ENCODE measurements at regions not wholly inside any gene's neighbourhood (a gene's known extent, or its start where the extent isn't known, plus 50 kb on each side); places are given as distances from the start of the nearest gene placed in this dataset.
"Not testable (repeated sequence)": the region's sequence is repeated elsewhere in the genome, so short reads cannot be mapped to it uniquely, and the experiment has no call there.

DNA sequence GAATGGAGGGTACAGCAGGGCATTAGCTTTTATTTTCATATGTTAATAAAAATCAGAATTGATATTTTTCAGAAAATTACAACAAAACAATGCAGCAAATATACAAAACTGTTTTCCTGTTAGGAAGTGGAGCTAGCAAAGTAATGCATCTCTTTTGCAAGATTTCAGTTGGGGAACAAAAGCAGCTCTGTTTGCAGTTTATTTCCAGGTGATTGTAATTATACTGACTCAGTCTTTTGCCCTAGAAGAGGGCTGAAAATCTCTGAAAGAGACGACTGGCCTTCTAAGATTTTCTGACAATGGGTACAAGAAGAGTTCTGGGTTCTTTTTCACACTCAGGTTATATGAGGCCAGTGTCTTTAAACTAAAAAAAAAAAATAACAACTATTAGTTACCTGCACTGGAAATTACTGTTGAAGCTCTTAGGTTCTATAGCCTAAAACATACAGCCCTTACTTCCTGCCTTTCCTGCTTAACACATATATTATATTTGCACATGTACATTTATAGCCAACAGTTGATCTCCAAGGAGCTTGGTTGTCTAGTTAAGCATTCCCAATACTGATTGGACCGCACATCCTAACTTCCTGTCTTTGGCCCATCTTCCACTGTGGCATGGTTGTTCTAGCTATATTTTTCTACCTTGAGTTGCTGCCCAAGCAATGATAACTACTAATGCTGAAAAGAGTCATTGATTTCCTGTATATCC is 199.1 kb upstream of the KRR1 start:
- intact Hi-C loops (cut with micrococcal nuclease), result no loop called here

DNA sequence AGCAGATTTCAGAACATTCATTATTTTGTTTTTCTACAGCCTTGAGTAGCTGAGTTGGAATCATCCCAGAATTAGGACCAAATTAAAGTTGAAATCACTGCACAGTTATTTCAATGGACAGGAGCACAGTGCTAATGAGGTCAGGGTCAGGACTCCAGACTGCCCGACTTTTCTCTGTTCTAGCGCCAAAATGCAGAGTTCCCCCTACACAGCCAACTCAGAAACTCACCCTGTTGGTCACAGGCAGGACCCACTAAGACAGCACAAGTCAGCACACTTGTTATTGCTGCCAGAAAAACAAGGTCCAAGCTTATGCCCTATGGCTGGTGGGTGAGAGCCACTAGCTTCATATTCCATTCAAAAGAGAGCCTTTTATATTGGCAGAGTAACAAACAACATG is 198.1 kb upstream of the KRR1 start:
- intact Hi-C loops (cut with micrococcal nuclease), result no loop called here

DNA sequence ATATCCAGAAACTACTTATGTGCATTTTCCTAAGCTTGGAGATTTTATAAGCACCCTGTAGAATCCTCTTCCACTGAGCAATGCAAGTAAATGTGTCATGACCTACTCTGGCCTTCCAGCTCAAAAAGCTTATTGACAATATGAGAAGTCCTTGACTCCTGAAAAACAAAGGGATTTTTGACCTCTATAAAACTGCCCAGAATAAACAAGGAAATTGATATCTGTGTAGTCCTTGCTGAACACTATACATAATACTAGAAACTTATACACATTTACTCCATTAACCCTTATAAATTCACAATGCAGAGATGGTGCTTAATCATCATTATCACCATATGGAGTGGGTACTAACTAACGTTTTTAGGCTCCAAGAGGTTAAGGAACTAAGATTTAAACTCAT is 197.4 kb upstream of the KRR1 start:
- intact Hi-C loops (cut with micrococcal nuclease), result no loop called here

DNA sequence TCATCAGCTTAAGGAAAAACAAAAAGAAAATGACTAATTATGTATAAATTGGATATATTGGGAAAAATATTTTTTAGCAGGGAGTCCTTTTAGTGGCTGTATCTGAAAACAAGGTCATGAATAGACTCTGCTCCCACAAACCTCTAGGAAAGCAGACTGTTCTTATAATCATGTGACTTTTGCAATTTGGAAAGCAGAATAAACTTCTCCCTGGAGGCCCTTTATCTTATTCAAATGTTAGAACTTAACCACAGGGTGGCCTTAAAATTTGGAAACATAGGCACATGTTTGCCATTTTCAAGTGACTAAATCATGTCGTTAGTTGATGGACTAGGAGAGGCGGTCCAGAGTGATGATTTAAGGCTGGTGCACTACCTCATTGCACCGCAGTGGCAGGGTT is 196.6 kb upstream of the KRR1 start:
- intact Hi-C loops (cut with micrococcal nuclease), result no loop called here

DNA sequence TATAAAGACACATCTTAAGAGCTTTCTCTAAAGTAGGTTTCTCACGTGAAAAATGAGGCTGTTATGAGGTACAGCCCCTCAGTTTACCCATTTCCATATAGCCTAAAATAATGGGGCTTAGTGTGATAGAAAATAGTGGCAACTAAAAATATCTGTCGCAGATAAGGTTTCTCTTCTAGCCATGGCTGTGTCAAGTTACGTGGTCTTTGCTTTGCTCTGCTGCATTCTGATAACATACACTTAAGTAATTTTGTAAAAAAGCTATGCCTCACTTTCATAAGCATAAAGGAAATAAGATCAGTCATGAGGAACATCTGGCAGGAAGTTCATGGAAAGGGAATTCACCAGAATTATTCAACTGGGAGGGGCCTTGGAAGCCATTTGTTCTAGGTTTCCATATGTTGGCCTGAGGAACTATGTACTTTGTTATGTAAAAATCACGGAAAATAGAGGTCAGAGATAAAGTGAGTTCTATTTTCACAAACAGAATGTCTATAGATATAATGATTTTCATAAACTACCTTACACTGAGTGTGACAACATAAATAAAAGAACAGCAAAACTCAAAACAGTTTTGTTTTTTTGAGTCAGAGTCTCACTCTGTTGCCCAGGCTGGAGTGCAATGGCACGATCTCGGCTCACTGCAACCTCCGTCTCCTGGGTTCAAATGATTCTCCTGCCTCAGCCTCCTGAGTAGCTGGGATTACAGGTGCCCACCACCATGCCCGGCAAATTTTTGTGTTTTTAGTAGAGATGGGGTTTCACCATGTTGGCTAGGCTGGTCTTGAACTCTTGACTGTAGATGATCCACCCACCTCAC is 195.6 kb upstream of the KRR1 start:
- intact Hi-C loops (cut with micrococcal nuclease), result no loop called here

DNA sequence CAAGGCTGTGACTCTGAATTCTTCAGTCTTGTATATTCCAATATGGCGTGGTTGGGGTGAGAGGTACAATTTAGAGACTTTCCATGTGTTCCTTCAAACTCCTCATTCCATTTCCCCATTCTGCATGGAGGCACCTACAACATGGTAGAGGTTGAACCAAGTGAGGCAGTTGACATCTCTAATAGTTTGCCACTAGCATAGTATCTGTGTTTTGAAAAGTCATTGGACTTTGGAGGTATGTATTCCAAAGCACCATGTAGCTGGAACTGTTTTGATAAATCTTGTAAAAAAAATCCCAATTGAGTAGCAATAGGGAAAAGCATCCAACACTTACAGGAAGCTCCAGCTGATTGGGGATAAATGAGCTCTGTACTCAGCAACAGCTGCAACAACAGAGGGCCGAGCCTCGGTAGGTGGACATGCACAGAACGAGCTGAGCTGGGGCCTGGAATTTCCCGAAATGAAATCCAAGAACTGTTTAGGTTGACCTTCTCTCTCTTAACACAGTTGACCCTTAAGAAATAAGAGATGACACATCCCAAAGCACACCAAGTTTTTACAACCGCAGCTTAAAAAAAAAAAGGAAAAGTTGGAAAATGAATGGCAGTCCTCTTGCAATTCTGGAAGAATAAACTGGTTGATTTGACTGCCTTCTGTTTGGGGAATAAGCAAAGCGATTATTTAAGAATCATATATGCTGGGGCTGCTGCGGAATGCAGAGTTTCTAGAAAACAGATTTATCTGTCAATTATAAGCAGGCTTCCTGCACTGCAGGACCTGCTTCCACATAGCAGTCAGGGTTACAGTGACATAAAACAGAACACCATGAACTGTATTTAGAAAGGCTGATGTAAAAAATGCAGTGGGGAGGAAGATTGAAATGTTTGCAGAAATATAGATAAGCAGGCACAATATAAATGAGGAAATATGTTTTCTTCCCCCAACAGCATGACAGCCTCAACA is 194.6 kb upstream of the KRR1 start:
- intact Hi-C loops (cut with micrococcal nuclease), result no loop called here

DNA sequence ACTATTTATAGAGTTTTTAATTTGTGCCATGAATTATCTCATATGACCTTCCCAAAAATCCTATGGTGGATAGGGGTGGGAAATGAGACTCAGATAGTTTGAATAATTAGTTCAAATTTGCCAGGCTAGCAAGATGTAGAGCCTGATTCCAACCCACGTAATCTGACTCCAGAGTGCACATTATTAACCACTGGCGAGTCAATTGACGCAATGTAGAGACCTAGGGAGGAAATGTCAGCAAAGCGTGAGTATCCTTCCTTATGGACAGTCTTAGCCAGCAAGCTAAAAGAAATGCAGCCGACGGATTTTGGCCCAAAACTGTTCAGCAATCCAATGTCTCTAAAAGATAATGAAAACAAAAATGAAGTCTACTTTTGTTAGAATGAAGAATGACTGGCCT is 193.3 kb upstream of the KRR1 start:
- intact Hi-C loops (cut with micrococcal nuclease), result no loop called here

DNA sequence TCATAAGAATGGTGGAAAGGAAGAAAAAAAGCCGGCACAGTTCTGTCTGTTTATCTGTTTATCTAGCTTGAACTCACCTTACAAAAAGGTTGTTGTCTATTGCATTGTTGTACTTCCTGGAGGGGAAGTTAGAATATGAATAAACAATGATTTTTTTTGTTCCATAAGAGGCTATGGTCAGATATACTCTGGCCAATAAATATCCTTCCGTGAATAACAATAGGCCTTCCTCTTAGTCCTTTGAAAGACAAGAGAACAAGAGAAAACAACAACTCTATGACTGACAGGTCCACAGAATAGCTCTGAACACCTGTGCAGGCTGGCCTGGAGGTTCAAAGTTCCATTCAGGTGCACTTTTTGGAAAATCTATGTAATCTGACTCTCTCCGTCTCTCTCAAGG is 192.8 kb upstream of the KRR1 start:
- intact Hi-C loops (cut with micrococcal nuclease), result no loop called here

DNA sequence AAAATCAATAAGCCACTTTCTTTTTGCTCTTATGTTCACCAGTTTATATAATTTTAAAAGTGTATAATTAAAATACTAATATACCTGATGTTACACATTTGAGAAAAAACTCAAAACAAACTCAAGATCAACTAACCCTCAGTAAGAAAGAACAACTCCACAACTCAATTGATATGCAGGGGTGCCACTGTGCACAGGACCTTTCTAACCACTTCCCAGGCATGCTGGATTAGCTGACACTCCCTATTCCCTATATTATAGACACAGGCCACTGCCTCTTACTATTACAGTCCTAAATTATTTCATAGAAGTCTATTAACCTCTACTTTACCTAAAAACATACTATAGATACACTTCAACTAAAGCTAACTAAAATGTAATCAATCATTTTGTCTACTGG is 191.7 kb upstream of the KRR1 start:
- intact Hi-C loops (cut with micrococcal nuclease), result no loop called here

DNA sequence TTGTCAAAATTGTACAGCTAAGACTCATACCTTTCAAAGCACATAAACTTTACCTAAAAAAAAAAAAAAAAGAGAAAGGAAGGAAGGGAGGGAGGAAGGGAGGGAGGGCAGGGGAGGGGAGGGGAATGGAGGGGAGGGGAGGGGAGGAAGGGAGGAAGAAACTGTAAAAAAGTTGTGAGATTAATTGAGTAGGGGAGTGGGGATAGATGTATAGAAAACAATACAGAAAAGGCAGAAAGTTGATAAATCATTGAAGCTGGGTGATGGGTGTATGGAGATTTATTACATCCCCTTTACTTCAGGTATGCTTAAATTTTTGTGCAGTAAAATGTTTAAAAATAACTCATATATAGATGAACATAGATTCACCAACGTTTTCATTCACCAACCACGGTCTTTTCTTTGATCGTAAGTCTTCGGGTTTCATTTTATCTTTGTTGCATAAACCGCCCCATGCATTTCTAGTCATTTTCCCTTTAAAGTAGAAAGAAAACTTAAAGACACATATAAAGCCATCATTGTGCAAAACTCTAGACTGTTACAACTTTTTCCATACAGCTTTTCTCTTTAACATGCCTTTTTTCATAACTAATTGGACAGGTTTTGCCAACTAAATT is 191.2 kb upstream of the KRR1 start:
- intact Hi-C loops (cut with micrococcal nuclease), result no loop called here

DNA sequence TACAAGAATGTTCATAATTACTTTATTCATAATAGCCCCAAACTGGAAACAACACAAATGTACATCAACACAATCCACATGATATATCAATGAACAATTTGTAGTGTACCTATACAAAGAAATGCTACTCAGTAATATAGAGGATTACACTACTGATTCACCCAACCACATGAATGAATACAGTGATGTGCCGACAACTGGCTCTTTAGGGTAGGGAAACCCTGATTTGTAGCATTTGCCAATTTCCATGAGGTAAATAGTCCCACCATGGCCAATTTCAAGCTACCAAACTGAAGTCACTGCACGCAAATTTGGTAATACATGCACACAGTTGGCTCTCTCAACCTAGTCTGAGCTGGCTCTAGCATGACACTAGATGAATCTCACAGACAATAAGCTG is 190.4 kb upstream of the KRR1 start:
- intact Hi-C loops (cut with micrococcal nuclease), result no loop called here

DNA sequence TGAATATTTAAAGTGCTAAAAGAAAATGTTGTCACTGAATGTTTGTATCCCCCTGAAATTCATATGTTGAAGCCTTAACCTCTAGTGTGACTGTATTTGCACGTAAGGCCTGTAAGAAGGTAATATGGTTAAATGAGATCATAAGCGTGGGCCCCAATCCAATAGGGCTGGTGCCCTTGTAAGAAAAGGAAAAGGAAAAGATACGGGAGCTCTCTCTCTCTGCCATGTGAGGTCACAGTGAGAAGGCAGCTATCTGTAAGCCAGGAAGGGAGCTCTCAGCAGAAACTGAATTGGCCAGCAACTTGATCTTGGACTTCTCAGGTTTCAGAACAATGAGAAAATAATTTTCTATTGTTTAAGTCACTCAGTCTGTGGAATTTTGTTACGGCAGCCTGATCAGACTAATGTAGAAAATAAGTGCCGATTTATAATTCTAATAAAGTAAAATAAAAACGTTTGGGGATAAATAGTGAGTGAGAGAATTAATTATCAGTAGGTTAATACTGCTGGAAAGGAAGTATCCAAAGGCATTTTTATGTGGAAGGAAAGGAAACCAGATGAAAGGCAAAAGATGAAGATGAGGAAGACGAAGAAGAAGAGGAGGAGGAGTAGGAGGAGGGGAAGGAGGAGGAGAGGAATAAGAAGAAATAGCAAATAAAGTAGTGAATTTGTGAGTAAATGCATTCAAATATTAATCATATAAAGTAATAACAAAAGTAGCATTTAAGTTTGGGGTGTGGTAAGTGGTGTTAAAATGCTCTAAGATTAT is 188.5 kb upstream of the KRR1 start:
- intact Hi-C loops (cut with micrococcal nuclease), result no loop called here

DNA sequence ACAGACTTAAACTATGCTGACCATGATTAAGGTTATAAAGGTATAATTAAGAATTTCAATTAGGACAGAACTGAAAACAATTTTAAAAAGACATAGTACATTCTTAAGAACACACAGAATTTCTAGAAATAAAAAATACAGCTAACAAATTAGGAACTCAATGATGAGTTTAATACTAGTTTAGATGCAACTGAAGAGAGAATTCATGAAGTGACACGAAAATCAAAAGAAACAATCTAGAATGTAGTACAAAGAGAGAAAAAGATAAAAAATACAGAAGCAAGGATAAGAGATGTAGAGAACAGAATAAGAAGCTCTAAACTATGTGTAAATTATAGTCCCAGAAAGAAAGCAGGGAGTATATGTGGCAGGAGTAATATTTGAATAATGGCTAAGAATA is 187.8 kb upstream of the KRR1 start:
- intact Hi-C loops (cut with micrococcal nuclease), result no loop called here

DNA sequence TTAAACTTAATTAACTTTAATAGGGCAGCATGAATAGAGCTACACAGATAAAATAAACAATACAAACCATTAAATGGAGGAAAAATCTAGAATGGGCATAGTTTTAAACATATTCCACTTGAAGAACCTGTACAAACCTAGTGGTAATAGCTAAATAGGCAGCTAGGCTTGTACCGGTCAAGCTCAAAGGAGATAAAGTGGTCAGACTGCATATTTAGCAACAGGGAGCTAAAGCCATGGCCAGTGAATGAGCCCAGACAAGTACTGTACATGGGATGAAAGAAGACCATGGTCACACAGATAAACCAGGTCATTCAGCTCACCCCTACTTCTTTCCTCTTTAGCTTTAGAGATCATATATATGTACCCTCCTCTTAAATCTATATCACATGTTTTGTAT is 186.6 kb upstream of the KRR1 start:
- intact Hi-C loops (cut with micrococcal nuclease), result no loop called here

DNA sequence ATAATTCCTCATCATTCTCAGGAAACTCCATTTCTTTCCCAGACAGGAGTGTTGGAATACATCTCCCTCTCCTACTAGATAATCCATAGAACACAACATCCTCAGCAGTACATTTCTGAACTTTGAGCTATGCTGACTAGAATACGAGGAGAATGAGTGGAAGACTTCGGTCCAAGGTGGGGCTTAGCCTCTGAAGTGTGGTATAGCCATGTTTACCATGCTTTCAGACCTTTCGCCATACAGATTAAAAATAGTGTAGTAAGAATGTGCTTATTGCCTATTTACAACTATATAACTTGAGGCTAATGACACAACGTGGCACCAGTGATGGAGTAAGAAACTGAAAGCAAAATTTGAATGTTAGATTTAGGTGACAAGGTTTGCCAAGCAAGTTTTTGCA is 184.5 kb upstream of the KRR1 start:
- intact Hi-C loops (cut with micrococcal nuclease), result no loop called here

DNA sequence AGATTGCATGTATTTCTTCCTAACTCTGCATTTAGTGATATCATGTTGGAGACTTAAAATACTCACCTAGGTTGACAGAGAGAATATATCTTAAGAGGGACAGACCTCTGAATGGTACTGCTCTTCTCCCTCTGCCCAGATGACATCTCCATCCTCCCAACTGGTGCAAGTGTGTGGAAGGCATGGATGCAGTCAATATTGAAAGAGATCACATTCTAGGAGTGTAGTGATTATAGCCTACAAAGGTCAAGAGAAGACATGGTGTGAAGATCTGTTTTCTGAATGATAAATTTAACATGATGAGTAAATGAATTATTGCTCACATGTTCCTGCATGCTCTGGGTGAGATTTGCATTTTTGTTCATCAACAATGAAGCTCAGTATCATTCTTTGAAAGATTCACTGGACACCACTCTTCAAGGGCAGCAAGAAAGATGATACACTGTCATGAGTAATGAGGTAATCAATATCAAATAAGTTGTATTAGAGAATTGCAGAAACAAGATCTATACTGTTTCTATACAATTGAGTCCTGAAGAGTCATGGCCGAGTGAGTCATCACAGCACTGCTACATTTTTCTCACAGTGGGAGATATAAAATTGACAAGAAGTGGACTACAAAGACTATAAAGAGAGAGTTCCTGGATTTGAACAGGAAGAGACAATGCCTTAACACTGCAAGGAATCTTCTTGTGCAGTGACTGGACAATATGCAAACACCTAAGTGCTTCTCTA is 183.3 kb upstream of the KRR1 start:
- intact Hi-C loops (cut with micrococcal nuclease), result no loop called here

DNA sequence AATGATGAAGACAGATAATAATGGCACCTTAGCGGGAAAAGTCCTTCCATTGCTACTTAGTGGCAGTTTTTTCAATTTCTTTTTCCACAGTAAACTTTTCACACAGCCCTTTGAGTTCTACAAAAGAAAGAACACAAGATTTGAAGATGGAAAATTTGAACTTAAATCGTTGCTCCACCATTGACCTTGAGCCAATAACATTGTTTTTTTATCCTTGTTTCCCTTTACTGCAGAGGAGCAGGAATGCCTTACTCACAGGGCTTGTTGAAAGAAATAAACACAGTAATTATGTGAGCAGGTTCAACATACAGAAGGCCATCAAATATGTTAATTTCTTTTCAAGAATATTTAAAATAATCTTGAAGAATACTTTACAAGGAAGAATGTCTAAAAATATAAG is 181.5 kb upstream of the KRR1 start:
- intact Hi-C loops (cut with micrococcal nuclease), result no loop called here

DNA sequence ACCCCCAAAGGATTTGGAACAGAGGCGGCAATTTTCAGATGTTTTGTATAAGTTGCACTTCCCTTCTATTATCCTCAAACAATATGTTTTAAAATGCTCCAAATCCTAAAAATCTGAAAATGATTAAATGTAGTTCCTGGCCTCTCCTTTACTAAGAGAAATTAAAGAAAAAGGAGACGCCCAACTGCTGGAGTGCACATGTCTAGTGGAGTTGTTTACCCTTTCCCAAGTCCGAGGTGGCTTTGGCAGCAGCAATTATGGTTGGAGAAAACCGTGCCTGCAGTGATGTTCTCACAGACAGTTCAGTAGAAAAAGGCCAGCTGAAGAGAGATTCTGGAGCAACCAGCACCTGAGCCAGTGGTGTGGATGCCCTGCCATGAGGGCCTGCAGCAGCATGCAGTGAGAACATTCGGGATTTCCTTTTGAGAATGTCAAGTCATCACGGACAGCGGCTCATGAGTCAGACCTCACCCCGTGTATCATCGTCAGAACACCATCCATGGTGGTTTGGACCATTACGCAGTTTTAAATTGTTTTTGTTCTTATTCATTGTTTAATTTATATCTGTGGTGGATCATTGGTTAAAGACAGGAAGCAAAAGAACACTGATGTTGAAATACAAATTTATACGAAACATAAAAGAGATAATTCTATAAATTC is 179.0 kb upstream of the KRR1 start:
- intact Hi-C loops (cut with micrococcal nuclease), result no loop called here

DNA sequence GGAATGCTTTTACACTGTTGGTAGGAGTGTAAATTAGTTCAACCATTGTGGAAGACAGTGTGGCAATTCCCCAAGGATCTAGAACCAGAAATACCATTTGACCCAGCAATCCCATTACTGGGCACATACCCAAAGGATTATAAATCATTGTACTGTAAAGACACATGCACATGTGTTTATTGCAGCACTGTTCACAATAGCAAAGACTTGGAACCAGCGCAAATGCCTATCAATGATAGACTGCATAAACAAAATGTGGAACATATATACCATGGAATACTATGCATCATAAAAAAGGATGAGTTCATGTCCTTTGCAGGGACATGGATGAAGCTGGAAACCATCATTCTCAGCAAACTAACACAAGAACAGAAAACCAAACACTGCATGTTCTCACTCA is 174.8 kb upstream of the KRR1 start:
- intact Hi-C loops (cut with micrococcal nuclease), result not testable (repeated sequence)

Data from T-helper 2 cell treated with Interferon-gamma antibody and Interleukin-4, amounts not matched to agents 100 ng/mL and 5 ng/mL, for 36 hours (primary cell).